8988T (cell line): ENCODE measurements at regions not wholly inside any gene's neighbourhood (a gene's known extent, or its start where the extent isn't known, plus 50 kb on each side); places are given as distances from the start of the nearest gene placed in this dataset.

Source experiments
- DNase-seq: peaks from one replicate; pipeline ENCODE4 v3.0.0; 2011

DNA sequence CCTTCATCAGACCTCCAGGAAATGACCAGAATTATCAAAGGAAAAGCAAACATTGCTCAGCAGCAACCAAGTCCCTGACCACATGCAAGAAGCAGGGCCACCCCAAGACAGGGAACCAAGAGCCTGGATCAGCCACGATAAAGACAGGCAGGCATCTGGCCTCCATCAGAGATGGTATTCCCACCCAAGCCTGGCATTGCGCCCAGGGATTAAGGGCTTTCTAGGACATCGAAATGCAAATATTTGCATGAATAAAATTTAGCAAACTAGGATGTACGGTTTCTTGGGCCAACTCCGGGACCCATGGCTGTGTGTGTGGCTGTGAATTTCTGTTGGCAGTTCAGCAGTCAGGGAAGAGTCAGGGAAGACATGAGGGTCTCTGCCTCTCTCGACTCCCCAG is 241.4 kb upstream of the DYNLRB2 start:
- DNase-seq: no peak

DNA sequence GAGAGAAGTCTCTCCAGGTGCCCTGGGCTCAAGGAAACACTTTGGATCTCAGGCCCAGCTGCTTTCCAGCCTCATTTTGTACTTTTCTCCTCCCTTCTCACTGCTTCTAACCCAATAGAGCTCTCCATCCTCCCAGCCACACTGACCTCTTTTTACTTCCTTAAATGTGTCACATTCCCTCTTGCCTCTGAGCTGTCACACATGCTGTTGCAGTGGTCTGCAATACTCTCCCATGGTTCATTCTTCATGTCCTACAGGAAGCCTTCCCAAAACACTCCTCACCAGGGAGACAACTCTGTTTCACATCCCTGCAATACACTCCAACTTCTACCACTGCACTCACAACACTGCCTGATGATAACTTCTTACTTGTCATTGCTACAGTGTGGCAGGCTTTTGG is 242.1 kb upstream of the DYNLRB2 start:
- DNase-seq: no peak

DNA sequence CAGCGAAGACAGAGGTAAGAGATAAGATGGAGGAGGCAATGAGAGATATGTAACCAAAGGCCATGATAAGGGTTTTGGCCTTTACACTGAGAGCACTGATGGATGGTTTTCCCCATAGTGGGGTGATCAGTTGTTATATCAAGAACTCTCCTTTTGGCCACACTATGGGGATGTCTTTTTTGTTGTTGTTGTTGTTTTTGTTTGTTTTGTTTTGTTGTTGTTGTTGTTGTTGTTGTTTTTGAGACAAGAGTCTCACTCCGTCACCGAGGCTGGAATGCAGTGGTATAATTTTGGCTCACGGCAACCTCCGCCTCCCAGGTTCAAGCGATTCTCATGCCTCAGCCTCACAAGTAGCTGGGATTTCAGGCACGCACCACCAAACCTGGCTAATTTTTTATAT is 244.8 kb upstream of the DYNLRB2 start:
- DNase-seq: no peak

DNA sequence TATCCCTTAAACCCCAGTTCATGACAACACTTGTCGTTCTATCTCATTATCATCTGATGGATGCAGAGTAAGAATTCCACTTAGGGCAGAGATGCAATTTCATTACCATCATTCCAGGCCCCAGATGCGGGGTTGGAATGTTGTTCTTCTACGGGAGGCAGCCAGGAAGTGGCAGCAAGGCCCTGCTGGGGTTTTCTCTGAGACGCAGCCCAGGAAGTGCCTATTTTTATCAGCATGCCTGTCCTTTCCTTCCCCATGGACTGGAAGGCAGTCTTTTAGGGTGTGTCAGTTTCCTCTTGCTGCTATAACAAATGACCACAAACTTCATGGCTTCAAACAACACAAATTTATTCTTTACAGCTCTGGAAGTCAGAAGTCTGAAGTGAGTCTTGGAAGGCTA is 246.6 kb upstream of the DYNLRB2 start:
- no peak for DNase-seq

DNA sequence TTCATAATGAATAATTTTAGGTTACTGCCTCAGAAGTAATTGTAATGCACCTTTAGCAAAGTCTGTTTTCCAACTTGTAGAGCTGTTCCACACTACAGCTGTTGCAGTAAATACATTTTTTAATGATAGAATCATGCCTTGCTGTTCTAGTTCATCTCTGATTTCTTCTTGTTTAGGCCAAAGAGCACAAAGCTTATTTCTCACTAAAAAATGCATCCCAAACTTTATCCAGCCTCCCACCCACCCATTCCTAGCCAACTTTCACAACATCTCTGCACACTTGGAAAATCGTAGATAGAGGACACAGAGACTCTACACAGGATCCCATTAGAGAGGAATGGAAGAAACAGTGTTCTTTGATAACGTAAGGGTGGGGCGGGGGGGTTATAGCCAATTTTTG is 252.2 kb upstream of the DYNLRB2 start:
- no peak for DNase-seq

DNA sequence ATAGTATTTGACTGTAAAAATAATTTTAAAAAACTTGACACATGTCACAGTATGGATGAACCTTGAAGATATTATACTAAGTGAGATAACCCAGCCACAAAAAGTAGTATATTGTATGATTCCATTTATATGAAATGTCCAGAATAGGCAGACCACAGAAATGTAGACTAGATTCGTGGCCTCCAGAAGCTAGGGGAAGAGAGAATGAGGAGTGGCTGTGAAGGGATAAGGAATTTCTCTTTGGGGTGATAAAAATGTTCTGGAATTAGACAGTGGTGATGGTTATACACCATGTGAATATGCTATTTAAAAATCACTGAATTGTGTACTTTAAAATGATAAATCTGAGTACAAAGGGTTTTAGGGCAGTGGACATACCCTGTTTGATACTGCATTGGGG is 253.1 kb upstream of the DYNLRB2 start:
- no peak for DNase-seq

DNA sequence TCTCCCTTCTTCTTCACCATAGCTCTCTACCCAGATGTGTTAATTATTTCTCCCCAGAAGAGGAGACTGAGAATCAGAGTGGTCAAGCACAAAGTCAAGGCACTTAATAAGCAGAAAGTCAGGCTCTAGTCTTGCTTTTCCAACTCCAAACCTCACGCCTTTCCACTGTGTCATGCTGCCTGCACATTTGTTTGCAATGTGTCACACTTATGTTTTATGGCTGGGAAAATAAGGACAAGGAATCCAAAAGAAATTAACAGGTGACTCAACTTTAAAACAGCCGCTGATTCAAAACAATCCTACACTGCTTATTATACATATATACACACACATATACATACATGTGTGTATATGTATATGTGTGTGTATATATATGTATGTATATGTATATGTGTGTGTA is 255.7 kb upstream of the DYNLRB2 start:
- DNase-seq: no peak

DNA sequence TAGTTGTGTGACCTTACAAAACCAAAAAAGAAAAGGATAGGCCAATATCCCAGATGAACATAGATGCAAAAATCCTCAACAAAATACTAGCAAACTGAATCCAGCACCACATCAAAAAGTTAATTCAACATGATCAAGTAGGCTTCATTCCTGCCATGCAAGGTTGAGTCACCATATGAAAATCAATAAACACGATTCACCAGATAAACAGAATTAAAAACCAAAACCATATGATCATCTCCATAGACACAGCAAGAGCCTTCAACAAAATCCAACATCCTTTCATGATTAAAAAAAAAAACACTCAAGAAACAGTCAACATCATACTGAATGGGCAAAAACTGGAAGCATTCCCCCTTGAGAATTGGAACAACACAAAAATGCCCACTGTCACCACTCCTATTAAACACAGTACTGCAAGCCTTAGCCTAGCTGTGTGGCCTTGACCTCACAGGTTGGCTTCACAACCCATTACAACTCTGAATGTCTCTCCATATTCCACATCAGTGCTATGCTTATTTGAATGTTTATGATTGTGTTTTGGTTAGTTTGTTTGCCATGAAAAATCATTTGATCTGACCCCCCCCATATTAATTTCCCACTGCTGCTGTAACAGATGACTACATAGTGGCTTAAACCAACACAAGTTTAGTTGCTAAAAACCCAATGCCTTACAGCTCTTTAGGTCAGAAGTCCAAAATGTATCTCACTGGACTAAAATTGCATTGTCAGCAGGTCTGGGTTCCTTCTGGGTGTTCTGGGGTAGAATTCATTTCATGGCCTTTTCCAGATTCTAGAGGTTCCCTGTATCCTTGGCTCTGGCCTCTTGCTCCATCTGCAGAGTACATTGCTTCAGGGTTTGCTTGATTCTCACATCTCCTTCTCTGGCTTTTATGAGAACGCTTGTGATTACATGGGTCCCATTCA is 257.1 kb upstream of the DYNLRB2 start:
- no peak for DNase-seq

DNA sequence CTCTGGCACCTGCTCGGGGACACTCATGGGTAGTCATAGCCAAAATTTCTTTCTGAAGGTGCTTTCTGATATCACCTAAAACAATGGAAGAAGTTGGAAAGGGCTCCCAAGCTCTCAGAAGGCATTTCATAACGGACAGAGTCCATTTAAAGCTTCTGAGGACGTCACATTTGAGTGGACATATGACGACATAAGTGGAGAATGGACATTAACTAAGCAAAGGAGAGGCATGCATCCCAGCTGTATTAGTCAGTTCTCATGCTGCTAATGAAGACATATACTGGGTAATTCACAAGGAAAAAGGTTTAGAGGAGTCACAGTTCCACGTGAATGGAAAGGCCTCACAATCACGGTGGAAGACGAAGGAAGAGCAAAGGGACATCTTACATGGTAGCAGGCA is 260.2 kb upstream of the DYNLRB2 start:
- no peak for DNase-seq

DNA sequence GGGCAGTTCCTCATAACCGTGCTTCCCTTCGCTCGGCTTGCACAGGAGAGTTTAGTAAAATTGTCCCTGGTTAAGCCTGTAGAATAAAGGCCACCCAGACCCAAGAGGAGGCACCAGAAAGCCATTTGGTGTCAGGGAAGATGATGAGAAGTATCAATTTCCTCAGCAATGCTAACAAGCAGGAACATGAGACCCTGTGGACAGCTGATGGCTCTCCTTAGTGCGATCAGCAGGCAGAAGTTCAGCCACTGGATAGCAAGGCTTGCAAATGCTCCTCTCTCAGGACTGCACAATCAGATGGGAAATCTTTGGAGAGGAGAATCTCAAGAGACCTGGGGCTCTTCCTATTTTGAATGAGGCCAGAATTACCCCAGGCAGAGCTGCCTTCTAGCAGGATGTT is 261.1 kb upstream of the DYNLRB2 start:
- no peak for DNase-seq

DNA sequence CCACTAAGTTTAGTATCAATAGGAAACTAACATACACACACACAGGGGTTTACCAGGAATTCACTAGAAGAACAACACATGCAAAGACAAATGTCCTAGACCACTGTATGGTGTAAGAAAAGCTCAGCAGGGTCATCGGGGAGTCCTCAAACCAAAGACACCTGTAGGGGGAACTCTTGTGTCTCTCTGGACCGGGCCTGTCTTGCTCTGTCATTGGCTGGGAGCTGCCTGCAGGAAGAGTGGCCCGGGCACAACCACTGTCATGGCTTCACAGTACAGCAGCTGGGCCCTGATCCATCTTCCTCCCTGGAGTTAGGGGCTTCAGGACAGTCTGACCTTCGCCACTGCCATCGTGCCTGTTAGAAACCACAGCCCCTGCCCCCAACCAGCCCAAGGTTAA is 263.6 kb upstream of the DYNLRB2 start:
- DNase-seq: peak; percentile 32

DNA sequence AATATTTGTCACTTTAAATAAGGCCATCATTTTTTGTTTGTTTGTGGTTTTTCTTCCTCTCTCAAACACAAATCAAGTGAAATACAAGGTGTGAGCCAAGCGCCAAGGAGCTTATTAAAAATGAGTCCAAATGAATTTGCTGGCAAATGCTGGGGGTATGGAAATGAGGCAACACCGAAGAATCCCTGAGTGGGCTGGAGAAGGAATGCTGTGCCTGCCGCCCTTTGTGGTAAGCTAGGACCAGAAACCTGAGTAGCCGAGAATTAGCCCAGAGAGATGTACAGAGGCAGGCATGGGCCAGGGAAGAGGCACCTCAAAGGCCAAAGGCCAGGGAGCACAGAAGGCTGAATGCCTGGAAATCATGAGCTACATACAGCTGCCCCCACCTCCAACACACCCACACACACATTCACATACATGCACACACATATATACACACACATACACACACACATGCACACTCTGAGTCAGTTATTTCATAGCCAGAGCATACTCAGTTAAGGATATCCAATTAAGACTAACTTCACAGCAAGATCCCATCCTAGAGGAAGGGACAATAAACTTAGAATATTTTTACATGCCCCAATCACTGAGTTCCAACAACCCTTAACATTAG is 266.1 kb upstream of the DYNLRB2 start:
- DNase-seq: no peak

DNA sequence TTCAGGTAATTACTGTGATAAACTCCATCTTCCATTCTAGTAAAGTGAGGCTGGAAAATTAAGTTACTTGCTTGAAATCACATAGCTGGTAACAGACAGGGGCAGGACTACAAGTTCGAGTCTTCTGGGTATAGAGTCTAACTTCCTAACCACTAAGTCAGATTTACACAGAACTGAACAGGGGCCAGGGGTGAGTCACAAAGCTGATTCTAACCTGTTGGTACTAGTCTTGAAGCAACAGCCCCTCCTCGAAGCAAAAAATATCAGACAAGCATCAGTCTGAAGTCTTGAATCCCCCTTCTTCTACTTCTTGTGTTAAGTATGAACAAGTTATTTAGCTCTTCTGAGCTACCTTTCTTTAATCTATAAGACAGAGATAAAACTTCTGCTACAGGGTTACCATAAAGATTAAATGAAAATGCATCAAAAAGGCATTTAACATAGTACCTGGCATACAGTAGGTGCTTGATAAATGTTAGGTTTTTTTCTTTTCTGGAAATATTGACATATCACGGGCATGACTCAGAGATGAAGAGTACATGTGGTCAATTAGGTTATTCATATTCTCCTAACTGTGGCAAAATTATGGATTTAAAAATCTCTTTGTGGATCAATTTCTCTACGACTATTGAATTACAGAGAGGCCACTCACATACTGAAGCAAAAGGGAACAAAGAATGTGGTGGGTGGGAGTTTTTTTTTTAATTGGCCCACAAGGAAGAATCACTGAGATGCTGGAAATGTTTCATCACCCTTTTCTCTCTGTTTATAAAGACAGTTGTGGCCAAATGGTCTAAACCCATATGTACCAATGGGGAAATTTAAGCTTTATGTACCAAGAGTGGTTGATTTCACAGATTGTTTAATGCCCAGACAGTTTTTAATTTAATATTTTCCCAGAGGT is 266.9 kb upstream of the DYNLRB2 start:
- DNase-seq: no peak

DNA sequence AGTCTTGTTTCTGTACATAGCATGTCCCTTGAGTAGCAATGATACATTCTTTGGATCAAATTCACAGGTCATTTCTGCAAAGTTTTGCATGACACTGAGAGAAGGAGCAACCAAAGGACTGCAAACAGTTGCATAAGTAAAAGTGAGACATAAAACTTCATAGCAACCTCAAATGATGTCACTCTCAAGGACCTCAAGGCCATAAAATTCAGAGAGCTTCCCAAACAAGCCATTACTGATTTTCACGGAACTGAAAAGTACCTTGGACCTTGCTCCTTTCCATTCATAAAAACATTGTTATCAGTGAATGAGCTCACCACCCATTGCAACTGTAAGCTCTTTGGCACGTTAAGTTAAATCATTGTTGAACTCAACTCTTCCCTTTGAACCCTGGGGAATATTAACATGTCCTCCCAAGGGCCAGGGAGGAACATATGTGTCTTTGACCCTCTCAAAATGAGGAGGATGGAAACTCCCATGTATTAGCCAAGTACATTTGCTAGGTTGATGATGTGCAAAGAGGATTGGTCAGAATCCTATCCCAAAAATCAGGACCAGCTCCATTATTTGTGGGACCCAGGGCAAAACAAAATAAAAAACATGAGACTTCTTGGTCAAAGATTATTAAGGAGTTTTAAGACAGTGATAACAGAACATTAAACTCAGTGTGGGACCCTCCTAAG is 275.0 kb upstream of the DYNLRB2 start:
- DNase-seq: no peak

DNA sequence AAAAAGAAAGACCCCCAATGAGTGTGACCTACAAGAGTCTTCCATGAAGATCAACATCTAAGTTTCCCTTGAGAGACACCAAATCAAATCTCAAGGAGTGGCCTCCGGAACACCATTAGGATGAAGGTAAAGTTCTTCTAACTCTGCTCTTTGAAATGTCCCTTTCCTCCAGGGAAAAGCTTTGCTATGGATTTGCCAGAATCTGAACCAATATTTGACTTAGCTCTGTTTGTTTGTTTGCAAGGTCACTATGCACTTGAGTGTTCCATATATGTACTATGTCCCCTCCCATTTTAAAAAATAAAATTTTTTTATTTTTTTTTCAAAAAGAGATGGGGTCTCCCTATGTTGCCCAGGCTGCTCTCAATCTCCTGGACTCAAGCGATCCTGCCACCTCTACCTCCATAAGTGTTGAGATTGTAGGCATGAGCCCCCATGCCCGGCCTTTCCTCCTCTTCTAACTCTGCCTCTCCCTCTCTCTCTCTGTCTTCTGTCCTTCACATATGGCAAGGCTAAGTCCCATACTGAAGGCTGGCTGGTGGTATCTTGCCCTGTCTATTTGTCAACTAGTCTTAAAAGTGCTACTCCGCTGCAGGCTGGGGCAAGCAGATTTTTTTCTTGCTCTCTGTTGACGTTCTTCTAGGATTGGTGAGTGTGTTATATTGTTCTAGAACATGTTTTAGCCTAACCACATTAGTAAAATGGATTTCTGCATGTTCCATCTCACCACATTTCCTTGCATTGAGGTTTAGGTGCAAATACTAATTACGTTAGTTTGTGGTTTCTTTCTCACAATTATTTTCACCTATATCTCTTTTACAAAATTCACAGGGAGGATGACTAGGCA is 276.7 kb upstream of the DYNLRB2 start:
- DNase-seq: no peak

DNA sequence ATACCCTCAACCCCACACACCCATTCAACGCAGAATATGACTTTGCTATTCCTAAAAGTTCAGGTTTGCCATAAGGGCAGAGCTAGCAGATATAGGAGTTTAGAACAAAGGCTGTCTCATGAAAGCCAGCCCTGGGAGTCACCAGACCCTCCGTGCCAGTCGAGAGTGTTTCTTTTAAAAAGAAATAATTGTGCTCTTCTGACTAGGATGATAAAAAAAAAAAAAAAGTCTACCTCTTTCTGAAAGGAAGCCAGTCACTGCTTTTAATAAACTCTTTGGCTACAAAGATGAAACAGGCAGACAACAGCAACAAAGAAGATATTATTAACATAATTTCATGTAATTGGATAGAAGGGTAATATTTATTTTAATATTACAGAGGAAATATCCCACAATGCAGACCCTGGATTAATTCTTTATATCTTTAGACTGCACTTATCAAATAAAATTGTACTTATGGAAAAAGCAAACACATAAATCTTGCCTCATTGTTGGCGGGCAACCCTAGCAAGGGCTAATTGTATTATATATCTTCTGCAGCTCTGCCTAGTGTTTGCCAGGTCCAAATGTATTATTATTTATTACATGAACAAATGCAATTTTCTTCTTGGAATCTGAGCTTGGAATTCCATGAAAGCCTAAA is 277.5 kb upstream of the DYNLRB2 start:
- no peak for DNase-seq

DNA sequence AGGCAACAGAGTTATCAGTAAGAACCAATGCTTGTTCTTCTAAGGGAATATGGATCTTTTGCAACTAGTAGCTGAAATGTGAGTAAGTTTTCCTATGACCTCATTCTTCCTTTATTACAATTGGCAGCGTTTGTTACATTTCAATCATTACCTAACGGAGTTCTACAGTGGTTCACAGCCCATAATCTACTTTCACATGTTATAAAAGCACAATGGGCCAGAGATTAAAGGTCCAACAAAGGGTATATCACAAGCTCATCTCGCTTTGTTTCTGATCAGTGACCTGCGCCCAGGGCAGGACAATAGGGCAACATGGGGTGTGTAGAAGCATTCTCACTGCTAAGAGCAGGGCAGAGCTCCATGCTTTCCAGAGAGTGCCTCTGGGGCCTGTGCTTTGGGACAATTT is 279.9 kb upstream of the DYNLRB2 start:
- DNase-seq: no peak

DNA sequence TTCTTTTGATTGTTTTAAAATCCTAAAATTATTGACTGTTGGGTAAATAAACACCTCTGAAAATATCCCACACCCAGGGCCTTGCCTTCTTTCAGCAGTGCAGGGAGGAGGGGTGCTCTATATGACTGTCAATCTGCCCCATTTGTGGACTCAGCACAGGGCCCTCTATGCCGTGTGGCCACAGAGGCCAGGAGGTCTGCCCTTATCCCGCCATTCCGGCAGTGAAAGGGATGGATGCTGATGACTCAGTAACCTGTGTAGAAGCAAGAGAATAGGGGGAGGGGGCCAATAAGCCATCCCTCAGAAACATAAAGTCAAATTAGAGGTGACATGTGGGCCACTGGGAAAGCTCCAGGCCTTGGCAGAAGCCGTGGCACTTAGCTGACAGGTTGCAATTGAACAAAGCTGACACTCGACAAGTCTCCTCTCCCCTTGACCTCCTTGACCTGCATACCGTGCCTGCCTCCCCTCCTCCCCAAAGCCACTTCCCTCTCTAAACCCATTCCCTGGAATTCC is 281.4 kb upstream of the DYNLRB2 start:
- no peak for DNase-seq

DNA sequence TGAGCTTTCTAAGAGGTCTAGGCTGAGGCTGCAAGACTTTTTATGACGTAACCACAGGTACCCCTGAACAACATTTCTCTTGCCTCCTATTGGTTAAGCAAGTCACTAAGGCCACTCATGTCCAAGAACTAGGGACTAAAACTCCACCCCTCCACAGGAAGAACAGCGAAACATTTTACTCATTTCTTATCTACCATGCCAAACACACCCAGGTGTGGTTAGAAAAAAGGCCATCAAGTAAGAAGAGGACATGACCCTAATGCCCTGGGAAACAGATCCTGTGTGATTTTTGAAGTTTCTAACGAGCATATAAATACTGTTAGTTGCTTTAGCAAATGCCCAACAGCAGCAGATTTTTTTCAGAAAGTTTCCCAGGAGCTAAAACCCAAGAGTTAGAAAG is 282.4 kb upstream of the DYNLRB2 start:
- DNase-seq: no peak

DNA sequence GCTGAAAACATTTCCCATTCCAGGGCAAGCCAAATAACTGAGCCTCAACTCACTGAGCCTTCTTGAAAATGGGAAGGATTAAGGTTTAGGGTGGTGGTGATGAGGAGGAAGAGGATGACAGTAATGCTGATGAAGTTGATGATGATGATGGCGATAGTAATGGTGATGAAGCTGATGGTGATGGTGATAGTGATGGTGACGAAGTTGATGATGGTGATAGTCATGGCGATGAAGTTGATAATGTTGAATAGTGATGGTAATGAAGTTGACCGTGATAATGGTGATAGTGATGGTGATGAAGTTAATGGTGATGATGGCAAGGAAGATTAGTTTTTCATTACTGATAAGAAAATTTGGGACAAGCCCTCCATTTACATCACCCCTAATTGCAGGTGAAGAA is 285.8 kb upstream of the DYNLRB2 start:
- DNase-seq: no peak

DNA sequence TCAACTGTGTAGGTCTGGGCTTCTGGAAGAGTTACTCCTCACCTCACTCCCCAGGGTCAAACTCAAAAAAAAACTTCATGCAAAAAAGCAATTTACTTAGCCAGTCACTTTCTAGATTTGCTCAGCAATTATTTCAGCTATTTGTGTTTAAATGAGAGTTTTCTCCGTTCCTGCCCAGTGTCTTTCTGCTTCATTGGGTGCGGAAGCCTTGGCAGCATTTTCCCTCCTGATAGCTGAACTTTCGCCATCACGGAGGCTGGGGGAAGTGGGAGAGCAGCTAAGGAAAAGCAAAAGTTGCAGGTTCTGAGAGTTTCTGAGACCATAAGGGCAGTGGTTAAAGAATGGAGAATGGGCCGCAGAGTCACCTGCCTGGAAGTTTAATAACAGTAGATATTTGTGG is 287.1 kb upstream of the DYNLRB2 start:
- no peak for DNase-seq
